ENCODE measurements at regions not wholly inside any gene's neighbourhood (a gene's known extent, or its start where the extent isn't known, plus 50 kb on each side); places are given as distances from the start of the nearest gene placed in this dataset.
"Not testable (repeated sequence)": the region's sequence is repeated elsewhere in the genome, so short reads cannot be mapped to it uniquely, and the experiment has no call there.

- DNase-seq (ENCODE audit: low read depth, low spot score): not testable (repeated sequence)
Observed at GRCh38 chr17:43345515-43345914, 53.3 kb upstream of the ARL4D start.

GRCh38 chr17:43344685-43345084 is 54.1 kb upstream of the ARL4D start:
- no peak for DNase-seq (ENCODE audit: low read depth, low spot score)

DNA sequence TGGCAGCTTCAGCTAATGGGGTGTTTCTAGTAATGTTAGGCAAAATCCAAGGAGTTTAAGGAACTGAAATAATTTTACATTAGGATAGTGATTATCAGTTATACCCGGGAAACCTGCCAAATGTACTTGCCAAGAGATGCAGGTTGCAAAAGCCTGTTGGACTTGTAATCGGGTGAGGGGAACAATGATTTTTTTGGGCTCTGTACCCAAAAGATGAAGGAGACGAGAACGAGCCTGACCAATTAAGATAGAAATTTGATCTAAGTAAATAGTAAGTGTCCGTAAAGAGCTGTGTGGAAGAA is 56.3 kb upstream of the ARL4D start:
- no peak for DNase-seq (ENCODE audit: low read depth, low spot score)

DNA sequence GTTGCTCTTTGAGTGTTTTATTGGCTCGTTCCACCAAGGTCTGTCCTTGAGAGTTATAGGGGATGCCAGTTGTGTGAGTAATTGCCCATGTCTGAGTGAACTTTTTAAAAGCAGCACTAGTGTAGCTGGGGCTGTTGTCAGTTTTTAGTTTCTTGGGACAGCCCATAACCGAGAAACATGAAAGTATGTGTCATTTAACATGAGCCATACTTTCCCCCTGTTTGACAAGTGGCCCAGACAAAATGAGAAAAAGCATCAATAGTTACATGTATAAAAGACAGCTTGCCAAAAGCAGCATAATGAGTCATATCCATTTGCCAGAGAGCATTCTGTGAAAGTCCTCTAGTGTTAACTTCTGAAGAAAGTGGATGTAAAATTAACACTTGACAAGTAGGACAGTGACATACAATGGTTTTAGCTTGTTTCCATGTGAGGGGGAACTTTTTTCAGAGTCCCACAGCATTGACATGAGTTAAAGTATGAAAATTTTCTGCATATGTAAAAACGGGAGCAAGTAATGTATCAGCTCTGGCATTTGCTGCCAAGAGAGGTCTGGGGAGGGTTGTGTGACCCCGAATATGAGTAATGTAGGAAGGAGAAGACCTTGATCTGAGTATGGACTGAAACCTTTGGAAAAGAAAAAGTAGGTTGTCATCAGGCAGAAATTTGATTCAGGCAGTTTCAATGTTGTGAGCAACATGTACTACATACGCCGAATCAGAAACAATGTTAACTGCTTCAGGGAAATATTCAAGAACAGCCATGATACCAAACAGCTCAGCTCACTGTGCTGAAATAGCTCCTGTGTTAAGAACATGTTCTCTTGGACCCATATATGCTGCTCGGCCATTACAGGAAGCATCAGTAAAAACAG is 56.8 kb upstream of the ARL4D start:
- DNase-seq (ENCODE audit: low read depth, low spot score): no peak

GRCh38 chr17:43338886-43339516 is 59.8 kb upstream of the ARL4D start:
- peak; percentile 38 for DNase-seq (ENCODE audit: low read depth, low spot score)

GRCh38 chr17:43337684-43338428 is 60.9 kb upstream of the ARL4D start:
- DNase-seq (ENCODE audit: low read depth, low spot score): no peak

DNA sequence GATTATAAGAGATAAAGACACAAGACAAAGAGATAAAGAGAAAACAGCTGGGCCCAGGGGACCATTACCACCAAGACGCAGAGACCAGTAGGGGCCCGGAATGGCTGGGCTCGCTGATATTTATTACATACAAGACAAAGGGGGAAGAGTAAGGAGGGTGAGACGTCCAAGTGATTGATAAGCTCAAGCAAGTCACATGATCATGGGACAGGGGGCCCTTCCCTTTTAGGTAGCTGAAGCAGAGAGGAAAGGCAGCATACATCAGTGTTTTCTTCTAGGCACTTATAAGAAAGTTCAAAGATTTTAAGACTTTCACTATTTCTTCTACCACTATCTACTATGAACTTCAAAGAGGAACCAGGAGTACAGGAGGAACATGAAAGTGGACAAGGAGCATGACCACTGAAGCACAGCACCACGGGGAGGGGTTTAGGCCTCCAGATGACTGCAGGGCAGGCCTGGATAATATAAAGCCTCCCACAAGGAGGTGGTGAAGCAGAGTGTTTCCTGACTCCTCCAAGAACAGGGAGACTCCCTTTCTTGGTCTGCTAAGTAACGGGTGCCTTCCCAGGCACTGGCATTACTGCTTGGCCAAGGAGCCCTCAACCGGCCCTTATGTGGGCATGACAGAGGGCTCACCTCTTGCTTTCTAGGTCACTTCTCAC is 63.9 kb upstream of the ARL4D start:
- no peak for DNase-seq (ENCODE audit: low read depth, low spot score)

DNA sequence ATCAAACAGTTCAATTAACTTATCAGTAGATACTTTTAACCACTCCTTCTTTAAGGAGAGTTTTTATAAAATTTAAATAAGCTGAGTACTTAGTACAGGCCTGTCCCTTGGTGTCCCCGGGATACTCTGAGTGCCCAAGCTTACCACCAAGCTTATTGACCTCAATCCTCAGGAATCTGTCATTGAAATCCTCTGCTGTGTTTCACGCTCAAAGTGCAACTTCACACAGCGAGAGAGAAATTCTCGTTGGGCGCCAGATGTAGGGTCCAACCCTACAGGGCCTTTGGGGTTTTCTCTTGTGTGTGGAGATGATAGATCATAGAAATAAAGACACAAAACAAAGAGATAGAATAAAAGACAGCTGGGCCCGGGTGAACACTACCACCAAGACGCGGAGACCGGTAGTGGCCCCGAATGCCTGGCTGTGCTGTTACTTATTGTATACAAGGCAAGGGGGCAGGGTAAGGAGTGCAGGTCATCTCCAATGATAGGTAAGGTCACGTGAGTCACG is 65.3 kb upstream of the ARL4D start:
- no peak for DNase-seq (ENCODE audit: low read depth, low spot score)

GRCh38 chr17:43332230-43332629 is 66.6 kb upstream of the ARL4D start:
- DNase-seq (ENCODE audit: low read depth, low spot score): no peak

DNA sequence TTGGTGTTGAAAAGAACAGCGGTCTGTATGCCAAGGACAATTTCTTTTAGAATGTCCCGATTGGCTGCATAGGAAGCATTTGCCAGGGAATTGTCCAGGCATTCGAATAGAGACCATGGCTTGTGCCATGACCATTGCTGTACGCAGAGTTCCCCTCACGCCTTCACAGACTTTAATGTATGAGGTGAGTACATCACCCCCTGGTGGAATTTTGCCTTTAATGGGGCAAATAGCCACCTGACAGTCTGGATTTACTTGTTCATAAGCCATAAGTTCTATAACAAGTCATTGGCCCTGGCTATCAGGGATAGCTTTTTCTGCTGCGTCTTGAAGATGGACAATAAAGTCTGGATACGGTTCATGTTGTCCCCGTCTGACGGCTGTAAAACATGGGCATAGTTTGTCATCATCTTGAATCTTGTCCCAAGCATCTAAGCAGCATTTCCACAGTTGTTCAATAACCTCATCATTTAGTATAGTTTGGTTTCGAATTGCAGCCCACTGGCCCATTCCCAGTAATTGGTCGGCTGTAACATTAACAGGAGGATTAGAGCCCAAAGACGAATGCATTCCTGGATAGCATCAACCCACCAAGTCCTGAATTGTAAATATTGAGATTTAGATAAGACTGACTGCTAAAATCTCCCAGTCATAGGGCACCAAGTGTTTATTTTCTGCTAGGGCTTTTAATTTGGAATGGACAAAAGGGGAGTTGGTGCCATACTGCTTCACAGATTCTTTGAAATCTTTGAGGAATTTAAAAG is 67.7 kb upstream of the ARL4D start:
- DNase-seq (ENCODE audit: low read depth, low spot score): no peak

DNA sequence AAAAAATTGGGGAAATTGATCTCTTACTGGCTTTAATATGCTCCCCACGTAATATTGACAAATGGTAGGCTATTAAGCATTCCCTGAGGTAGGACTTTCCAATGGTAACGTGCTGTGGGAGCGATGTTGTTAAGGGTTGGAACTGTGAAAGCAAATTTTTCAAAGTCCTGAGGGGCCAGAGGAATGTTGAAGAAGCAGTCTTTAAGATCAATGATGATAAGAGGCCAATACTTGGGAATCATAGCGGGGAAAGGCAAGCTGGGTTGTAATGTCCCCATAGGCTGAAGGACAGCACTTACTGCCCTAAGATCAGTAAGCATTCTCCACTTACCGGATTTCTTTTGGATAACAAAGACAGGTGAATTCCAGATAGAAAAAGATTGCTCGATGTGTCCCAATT is 69.6 kb upstream of the ARL4D start:
- no peak for DNase-seq (ENCODE audit: low read depth, low spot score)

GRCh38 chr17:43328650-43329049 is 70.1 kb upstream of the ARL4D start:
- DNase-seq (ENCODE audit: low read depth, low spot score): no peak

- no peak for DNase-seq (ENCODE audit: low read depth, low spot score)
Observed at GRCh38 chr17:43327834-43328420, 70.9 kb upstream of the ARL4D start.

DNA sequence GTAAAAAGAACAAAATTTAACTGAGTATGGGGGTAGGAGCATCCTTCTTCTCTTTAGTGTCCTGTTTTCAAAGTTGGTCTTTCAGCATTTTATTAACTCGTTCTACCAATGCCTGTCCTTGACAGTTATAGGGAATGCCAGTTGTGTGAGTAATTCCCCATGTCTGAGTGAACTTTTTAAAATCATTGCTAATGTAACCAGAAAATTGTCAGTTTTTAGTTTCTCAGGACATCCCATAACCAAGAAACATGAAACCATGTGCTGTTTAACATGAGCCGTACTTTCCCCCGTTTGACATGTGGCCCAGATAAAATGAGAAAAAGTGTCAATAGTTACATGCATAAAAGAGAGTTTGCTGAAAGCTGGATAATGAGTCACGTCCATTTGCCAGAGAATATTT is 71.4 kb upstream of the ARL4D start:
- DNase-seq (ENCODE audit: low read depth, low spot score): no peak

GRCh38 chr17:43326490-43327275 is 72.1 kb upstream of the ARL4D start:
- no peak for DNase-seq (ENCODE audit: low read depth, low spot score)

DNA sequence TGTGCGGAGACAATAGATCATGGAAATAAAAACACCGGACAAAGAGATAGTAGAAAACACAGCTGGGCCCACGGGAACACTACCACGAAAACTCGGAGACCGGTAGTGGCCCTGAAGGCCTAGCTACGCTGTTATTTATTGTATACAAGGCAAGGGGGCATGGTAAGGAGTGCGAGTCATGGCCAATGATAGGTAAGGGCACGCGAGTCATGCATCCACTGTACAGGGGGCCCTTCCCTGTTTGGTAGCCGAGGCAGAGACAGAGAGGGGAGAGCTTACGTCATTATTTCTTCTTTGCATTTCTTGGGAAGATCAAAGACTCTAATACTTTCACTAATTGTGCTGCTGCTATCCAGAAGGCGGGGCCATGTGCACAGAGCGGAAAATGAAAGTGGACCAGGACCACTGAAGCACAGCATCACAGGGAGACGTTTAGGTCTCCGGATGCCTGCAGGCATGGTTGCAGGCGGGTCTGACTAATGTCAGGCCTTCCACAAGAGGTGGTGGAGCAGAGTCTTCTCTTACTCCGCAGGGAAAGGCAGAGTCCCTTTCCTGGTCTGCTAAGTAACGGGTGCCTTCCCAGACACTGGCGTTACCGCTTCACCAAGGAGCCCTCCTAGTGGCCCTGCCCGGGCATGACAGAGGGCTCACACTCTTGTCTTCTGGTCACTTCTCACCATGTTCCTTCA is 74.4 kb upstream of the ARL4D start:
- no peak for DNase-seq (ENCODE audit: low read depth, low spot score)

GRCh38 chr17:43319293-43320124 is 79.3 kb upstream of the ARL4D start:
- no peak for DNase-seq (ENCODE audit: low read depth, low spot score)

- no peak for DNase-seq (ENCODE audit: low read depth, low spot score)
Observed at GRCh38 chr17:43316522-43317142, 82.2 kb upstream of the ARL4D start.

Data from activated CD4-positive, CD25-positive, alpha-beta regulatory T cell treated with anti-CD3 and anti-CD28 coated beads, Interleukin-2, amount 50 U/mL, for 16 hours (primary cell).